GM12801 (cell line): ENCODE measurements at regions not wholly inside any gene's neighbourhood (a gene's known extent, or its start where the extent isn't known, plus 50 kb on each side); places are given as distances from the start of the nearest gene placed in this dataset.

Experiments
- CTCF ChIP-seq: IDR thresholded peaks from one replicate; pipeline ENCODE4 v1.5.1; 2011; ENCODE audit warnings: control low read depth; ENCODE audit not compliant: insufficient read length; ENCODE audit errors: extremely low read depth

- TF ChIP-seq CTCF = no peak
These were observed 393.4 kb downstream of the ZFHX3 start for GRCh38 chr16:72654535-72654934.

- TF ChIP-seq CTCF = no peak
These were observed 398.5 kb downstream of the ZFHX3 start for GRCh38 chr16:72649254-72649944.

- TF ChIP-seq CTCF = no peak
These were observed 401.3 kb downstream of the ZFHX3 start for GRCh38 chr16:72646615-72647014.

GRCh38 chr16:72645538-72645937 is 402.4 kb downstream of the ZFHX3 start:
- TF ChIP-seq CTCF = no peak

GRCh38 chr16:72644911-72645310 is 403.0 kb downstream of the ZFHX3 start:
- no peak for TF ChIP-seq CTCF

GRCh38 chr16:72639494-72639893 is 408.4 kb downstream of the ZFHX3 start:
- no peak for TF ChIP-seq CTCF

GRCh38 chr16:72637306-72637705 is 410.6 kb downstream of the ZFHX3 start:
- no peak for TF ChIP-seq CTCF
